Peyer's patch (tissue), 4 donors: ENCODE measurements at regions not wholly inside any gene's neighbourhood (a gene's known extent, or its start where the extent isn't known, plus 50 kb on each side); places are given as distances from the start of the nearest gene placed in this dataset.

Source experiments
- DNase-seq, 3 donors: peaks; one replicate each; pipeline ENCODE4 v3.0.0-alpha.2; 2017 to 2019
- H3K27ac ChIP-seq, 4 donors: fragments of 200-600 bp; sonication (generic); one replicate each; pipeline ENCODE4 v1.5.1; 2016 to 2019
- H3K27me3 ChIP-seq, 2 donors: fragments of 200-600 bp; sonication (generic); one replicate each; pipeline ENCODE4 v1.5.1; 2019
- H3K36me3 ChIP-seq, 3 donors: fragments of 200-600 bp; sonication (generic); one replicate each; pipeline ENCODE4 v1.5.1; 2016 to 2019
- H3K4me1 ChIP-seq, 4 donors: fragments of 200-600 bp; sonication (generic); one replicate each; pipeline ENCODE4 v1.5.1; 2016 to 2019
- H3K4me3 ChIP-seq, 4 donors: fragments of 200-600 bp; sonication (generic); 1 replicate in 3 of 4; 2 replicates in 1 of 4; pipeline ENCODE4 v1.5.1; 2016 to 2019; ENCODE audit warnings: mild to moderate bottlenecking in 1 of 4
- H3K9me3 ChIP-seq, 4 donors: fragments of 200-600 bp; sonication (generic); one replicate each; pipeline ENCODE4 v1.5.1; 2016 to 2019; ENCODE audit warnings: mild to moderate bottlenecking in 1 of 4
- CTCF ChIP-seq, 6 experiments: fragments of 450-650 bp in 4 of 6; fragments of 200-600 bp in 2 of 6; sonication (generic) in 1 of 6; IDR thresholded peaks; one replicate each; pipeline ENCODE4 v1.5.1; 2017 to 2019; ENCODE audit warnings: antibody characterized with exemption in 6 of 6, mild to moderate bottlenecking in 3 of 6, moderate library complexity in 1 of 6
- POLR2A ChIP-seq, 2 donors: fragments of 450-650 bp; IDR thresholded peaks; one replicate each; pipeline ENCODE4 v1.5.1; 2017; ENCODE audit warnings: antibody characterized with exemption in 2 of 2, mild to moderate bottlenecking in 2 of 2, moderate library complexity in 2 of 2

GRCh38 chr2:21610304-21610703, 486.5 kb downstream of the TDRD15 start:
- H3K36me3 ChIP-seq: no peaks in the 10 kb centered on the region
- H3K4me3 ChIP-seq: no peak overlapping the region
- no peaks in the 10 kb centered on the region for H3K4me1 ChIP-seq
- no peaks in the 10 kb centered on the region for H3K9me3 ChIP-seq
- DNase-seq: no peak
- no peaks in the 10 kb centered on the region for H3K27me3 ChIP-seq
- TF ChIP-seq CTCF (IDR thresholded peaks at IDR 0.05) (no peak), POLR2A (IDR thresholded peaks at IDR 0.05) (no peak)
- H3K27ac ChIP-seq: no peak overlapping the region

- no peak overlapping the region for H3K27ac ChIP-seq
- H3K9me3 ChIP-seq: no peaks in the 10 kb centered on the region
- no peak for DNase-seq
- no peaks in the 10 kb centered on the region for H3K4me1 ChIP-seq
- H3K4me3 ChIP-seq: no peak overlapping the region
- H3K27me3 ChIP-seq: no peaks in the 10 kb centered on the region
- H3K36me3 ChIP-seq: no peaks in the 10 kb centered on the region
- no peak for TF ChIP-seq CTCF (IDR thresholded peaks at IDR 0.05)
- no peak for TF ChIP-seq POLR2A (IDR thresholded peaks at IDR 0.05)
Measured at GRCh38 chr2:21617885-21618434, 494.2 kb downstream of the TDRD15 start.

- TF ChIP-seq CTCF (IDR thresholded peaks at IDR 0.05) (no peak), POLR2A (IDR thresholded peaks at IDR 0.05) (no peak)
- no peaks in the 10 kb centered on the region for H3K9me3 ChIP-seq
- no peaks in the 10 kb centered on the region for H3K4me1 ChIP-seq
- H3K4me3 ChIP-seq: no peak overlapping the region
- no peaks in the 10 kb centered on the region for H3K36me3 ChIP-seq
- no peak for DNase-seq
- H3K27me3 ChIP-seq: no peaks in the 10 kb centered on the region
- H3K27ac ChIP-seq: no peak overlapping the region
Measured at GRCh38 chr2:21620771-21621170, 497.0 kb downstream of the TDRD15 start.

- no peaks in the 10 kb centered on the region for H3K4me1 ChIP-seq
- DNase-seq: no peak
- H3K27me3 ChIP-seq: no peaks in the 10 kb centered on the region
- H3K27ac ChIP-seq: no peak overlapping the region
- H3K9me3 ChIP-seq: no peaks in the 10 kb centered on the region
- H3K36me3 ChIP-seq: no peaks in the 10 kb centered on the region
- no peak overlapping the region for H3K4me3 ChIP-seq
- no peak for TF ChIP-seq POLR2A (IDR thresholded peaks at IDR 0.05)
- TF ChIP-seq CTCF (IDR thresholded peaks at IDR 0.05): no peak
Measured at GRCh38 chr2:21627938-21628337, 504.2 kb downstream of the TDRD15 start.

- TF ChIP-seq POLR2A (IDR thresholded peaks at IDR 0.05) (no peak), CTCF (IDR thresholded peaks at IDR 0.05) (no peak)
Measured at GRCh38 chr2:21633015-21633414, 509.2 kb downstream of the TDRD15 start.

DNA sequence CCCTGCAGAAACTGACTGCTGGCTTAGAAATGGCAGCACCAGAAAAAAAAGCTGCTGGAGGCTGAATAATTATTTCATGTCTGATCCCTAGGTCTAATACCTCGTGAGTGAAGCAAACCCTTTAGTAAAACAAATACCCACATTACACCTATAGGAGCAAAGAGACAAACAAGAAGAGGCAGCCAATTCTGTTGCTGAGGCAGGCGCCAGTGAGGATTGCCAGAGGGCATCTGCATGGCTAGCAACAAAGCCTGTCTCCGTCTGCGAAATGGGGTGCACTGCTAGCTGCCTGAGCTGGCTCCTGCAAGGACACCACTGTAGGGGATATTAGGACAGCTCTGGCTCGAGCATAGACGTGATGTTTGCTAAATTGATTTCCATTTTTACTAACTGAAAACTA, 509.7 kb downstream of the TDRD15 start:
- no peaks in the 10 kb centered on the region for H3K4me1 ChIP-seq
- H3K9me3 ChIP-seq: no peaks in the 10 kb centered on the region
- no peaks in the 10 kb centered on the region for H3K27me3 ChIP-seq
- no peak for TF ChIP-seq CTCF (IDR thresholded peaks at IDR 0.05)
- no peak for TF ChIP-seq POLR2A (IDR thresholded peaks at IDR 0.05)
- no peaks in the 10 kb centered on the region for H3K36me3 ChIP-seq
- no peak for DNase-seq
- no peak overlapping the region for H3K4me3 ChIP-seq
- H3K27ac ChIP-seq: no peak overlapping the region

More at GRCh38 chr2:21633015-21633414, 509.2 kb downstream of the TDRD15 start:
- Histone ChIP-seq H3K27ac (no peak overlapping the region), H3K27me3 (no peaks in the 10 kb centered on the region), H3K36me3 (no peaks in the 10 kb centered on the region), H3K4me3 (no peak overlapping the region), H3K9me3 (no peaks in the 10 kb centered on the region), H3K4me1 (no peaks in the 10 kb centered on the region)
- DNase-seq: no peak
